Uterus (tissue), 2 donors: ENCODE measurements at regions not wholly inside any gene's neighbourhood (a gene's known extent, or its start where the extent isn't known, plus 50 kb on each side); places are given as distances from the start of the nearest gene placed in this dataset.

Source experiments
- POLR2A ChIP-seq, 2 donors: fragments of 450-650 bp; IDR thresholded peaks; one replicate each; pipeline ENCODE4 v1.6.1; 2016; ENCODE audit warnings: antibody characterized with exemption in 2 of 2, mild to moderate bottlenecking in 1 of 2, moderate library complexity in 1 of 2
- TF ChIP-seq, protein P1 (sequence below), 4 experiments: fragments of 200-600 bp in 2 of 4; fragments of 450-650 bp in 2 of 4; sonication (generic) in 2 of 4; IDR thresholded peaks; one replicate each; pipeline ENCODE4 v1.5.1; 2016 to 2019; ENCODE audit warnings: antibody characterized with exemption in 4 of 4, mild to moderate bottlenecking in 2 of 4, moderate library complexity in 1 of 4

DNA sequence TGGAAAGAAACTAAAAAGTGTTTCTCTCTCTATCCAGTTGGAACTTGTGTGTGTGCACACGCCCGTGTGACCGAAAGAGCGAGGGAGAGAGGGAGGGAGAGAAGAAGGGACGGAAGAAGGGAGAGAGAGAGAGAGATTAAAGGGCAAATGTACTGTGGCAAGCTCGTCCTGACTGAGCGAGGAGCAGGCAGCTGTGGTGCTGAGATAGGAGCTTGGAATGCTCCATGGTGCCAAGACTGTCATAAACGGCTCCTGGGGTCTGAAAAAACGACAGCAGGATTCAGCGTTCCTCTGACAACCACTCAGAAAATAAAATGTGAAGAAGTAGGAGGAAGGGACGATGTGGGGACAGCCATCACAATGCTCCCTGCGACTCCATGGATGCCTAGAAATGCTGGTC lies 276.0 kb downstream of the SV2B start:
- TF ChIP-seq, protein P1, sequence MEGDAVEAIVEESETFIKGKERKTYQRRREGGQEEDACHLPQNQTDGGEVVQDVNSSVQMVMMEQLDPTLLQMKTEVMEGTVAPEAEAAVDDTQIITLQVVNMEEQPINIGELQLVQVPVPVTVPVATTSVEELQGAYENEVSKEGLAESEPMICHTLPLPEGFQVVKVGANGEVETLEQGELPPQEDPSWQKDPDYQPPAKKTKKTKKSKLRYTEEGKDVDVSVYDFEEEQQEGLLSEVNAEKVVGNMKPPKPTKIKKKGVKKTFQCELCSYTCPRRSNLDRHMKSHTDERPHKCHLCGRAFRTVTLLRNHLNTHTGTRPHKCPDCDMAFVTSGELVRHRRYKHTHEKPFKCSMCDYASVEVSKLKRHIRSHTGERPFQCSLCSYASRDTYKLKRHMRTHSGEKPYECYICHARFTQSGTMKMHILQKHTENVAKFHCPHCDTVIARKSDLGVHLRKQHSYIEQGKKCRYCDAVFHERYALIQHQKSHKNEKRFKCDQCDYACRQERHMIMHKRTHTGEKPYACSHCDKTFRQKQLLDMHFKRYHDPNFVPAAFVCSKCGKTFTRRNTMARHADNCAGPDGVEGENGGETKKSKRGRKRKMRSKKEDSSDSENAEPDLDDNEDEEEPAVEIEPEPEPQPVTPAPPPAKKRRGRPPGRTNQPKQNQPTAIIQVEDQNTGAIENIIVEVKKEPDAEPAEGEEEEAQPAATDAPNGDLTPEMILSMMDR (IDR thresholded peaks at IDR 0.05), result no peak
- no peak for TF ChIP-seq POLR2A (IDR thresholded peaks at IDR 0.05)
